Calu3 (cell line): ENCODE measurements at regions not wholly inside any gene's neighbourhood (a gene's known extent, or its start where the extent isn't known, plus 50 kb on each side); places are given as distances from the start of the nearest gene placed in this dataset.

Experiments
- BruUV-seq: library from RNA; stranded (reverse); fragments of 400-500 nt; replicated peaks from 2 replicates; lab custom pipeline; 2021; lab: Mats Ljungman, UMichigan
- CTCF ChIA-PET: fragments of 300-600 bp; sonication (Branson Sonifier 250); formaldehyde crosslinking; loops from one replicate; lab custom pipeline; 2022; ENCODE audit warnings: antibody characterized with exemption; lab: Charles Lee
- DNase-seq: peaks from one replicate; pipeline ENCODE4 v3.0.0; 2022
- H3K27ac Mint-ChIP-seq: one replicate; pipeline ENCODE4 v1.8.0; 2022; ENCODE audit warnings: mixed read lengths; ENCODE audit not compliant: unreplicated experiment
- H3K27me3 Mint-ChIP-seq: one replicate; pipeline ENCODE4 v1.8.0; 2022; ENCODE audit warnings: mixed read lengths; ENCODE audit not compliant: unreplicated experiment
- H3K36me3 Mint-ChIP-seq: one replicate; pipeline ENCODE4 v1.8.0; 2022; ENCODE audit warnings: mild to moderate bottlenecking, moderate library complexity, mixed read lengths; ENCODE audit not compliant: insufficient read depth, unreplicated experiment
- H3K4me1 Mint-ChIP-seq: one replicate; pipeline ENCODE4 v1.8.0; 2022; ENCODE audit warnings: mild to moderate bottlenecking, low read depth, mixed read lengths; ENCODE audit not compliant: unreplicated experiment
- H3K4me3 Mint-ChIP-seq: one replicate; pipeline ENCODE4 v1.8.0; 2022; ENCODE audit warnings: mild to moderate bottlenecking, low read depth, moderate library complexity, mixed read lengths; ENCODE audit not compliant: unreplicated experiment
- H3K9me3 Mint-ChIP-seq: one replicate; pipeline ENCODE4 v1.8.0; 2022; ENCODE audit warnings: low read depth, mixed read lengths; ENCODE audit not compliant: unreplicated experiment
- CTCF ChIP-seq: fragments of 200-600 bp; IDR thresholded peaks from one replicate; pipeline ENCODE4 v1.8.0; 2022; ENCODE audit warnings: antibody characterized with exemption; ENCODE audit not compliant: unreplicated experiment
- intact Hi-C: fragments of 100-400 bp; cut with micrococcal nuclease; formaldehyde crosslinking; loops from one replicate; pipeline ENCODE4 v1.10.0; 2022; ENCODE audit not compliant: unreplicated experiment

GRCh38 chr3:167876620-167877281 is 141.2 kb downstream of the SERPINI1 start:
- Mint-ChIP-seq H3K36me3 (no peaks in the 10 kb centered on the region), H3K9me3 (no peaks in the 10 kb centered on the region), H3K27me3 (no peaks in the 10 kb centered on the region), H3K27ac (no peak overlapping the region), H3K4me1 (peaks cover 9% of the 10 kb centered on the region), H3K4me3 (no peak overlapping the region)
- TF ChIP-seq CTCF: no peak
- intact Hi-C loops: no loop called here
- no TSS peak for BruUV-seq
- DNase-seq: no peak
- CTCF ChIA-PET: interaction anchor here (0.9 kb wide), 2 partner anchors 10 to 115 kb away, joined by 3 to 6 read pairs; no protein-coding TSS in a partner anchor
